Right renal cortex interstitium (tissue), 3 donors: ENCODE measurements at regions not wholly inside any gene's neighbourhood (a gene's known extent, or its start where the extent isn't known, plus 50 kb on each side); places are given as distances from the start of the nearest gene placed in this dataset.

Source experiments
- DNase-seq, 3 donors: peaks; one replicate each; pipeline ENCODE4 v3.0.0-alpha.2; 2013; ENCODE audit warnings: low read depth in 3 of 3, low spot score in 2 of 3

- DNase-seq = no peak
Observed at GRCh38 chr14:82112210-82112839, 578.7 kb upstream of the SEL1L start.

- no peak for DNase-seq
Observed at GRCh38 chr14:82113007-82113406, 579.4 kb upstream of the SEL1L start.

- DNase-seq = no peak
Observed at GRCh38 chr14:82113710-82114109, 580.1 kb upstream of the SEL1L start.

- DNase-seq = no peak
Observed at GRCh38 chr14:82116721-82117120, 583.1 kb upstream of the SEL1L start.

GRCh38 chr14:82122655-82123054 lies 589.0 kb upstream of the SEL1L start:
- DNase-seq = no peak

- no peak for DNase-seq
Observed at GRCh38 chr14:82124511-82124910, 590.9 kb upstream of the SEL1L start.

GRCh38 chr14:82126006-82126405 lies 592.4 kb upstream of the SEL1L start:
- no peak for DNase-seq

- DNase-seq = no peak
Observed at GRCh38 chr14:82134411-82134810, 600.8 kb upstream of the SEL1L start.

- DNase-seq = no peak
Observed at GRCh38 chr14:82138431-82138830, 604.8 kb upstream of the SEL1L start.

- no peak for DNase-seq
Observed at GRCh38 chr14:82146846-82147245, 613.2 kb upstream of the SEL1L start.

GRCh38 chr14:82153689-82154088 lies 620.0 kb upstream of the SEL1L start:
- no peak for DNase-seq

- no peak for DNase-seq
Observed at GRCh38 chr14:82159624-82160023, 626.0 kb upstream of the SEL1L start.

- DNase-seq = no peak
Observed at GRCh38 chr14:82180139-82180538, 646.5 kb upstream of the SEL1L start.

- DNase-seq = no peak
Observed at GRCh38 chr14:82182646-82183045, 649.0 kb upstream of the SEL1L start.

GRCh38 chr14:82190742-82191141 lies 657.1 kb upstream of the SEL1L start:
- peak in 1 of 3 donors; percentile 16 for DNase-seq

- no peak for DNase-seq
Observed at GRCh38 chr14:82192387-82192786, 658.7 kb upstream of the SEL1L start.

GRCh38 chr14:82223276-82223675 lies 689.6 kb upstream of the SEL1L start:
- DNase-seq = no peak

- no peak for DNase-seq
Observed at GRCh38 chr14:82224610-82225009, 691.0 kb upstream of the SEL1L start.

- DNase-seq = no peak
Observed at GRCh38 chr14:82230748-82231147, 697.1 kb upstream of the SEL1L start.

GRCh38 chr14:82238649-82239048 lies 705.0 kb upstream of the SEL1L start:
- DNase-seq = peak in 2 of 3 donors; percentile 5 to 12

- no peak for DNase-seq
Observed at GRCh38 chr14:82239223-82239622, 705.6 kb upstream of the SEL1L start.

GRCh38 chr14:82244791-82245190 lies 711.1 kb upstream of the SEL1L start:
- no peak for DNase-seq

- no peak for DNase-seq
Observed at GRCh38 chr14:82251494-82251893, 717.8 kb upstream of the SEL1L start.
